Dendritic cell treated with granulocyte-macrophage colony-stimulating factor and Interleukin-4, amounts not matched to agents 40 ng/mL and 50 ng/mL, for 4 days (primary cell): ENCODE measurements at regions not wholly inside any gene's neighbourhood (a gene's known extent, or its start where the extent isn't known, plus 50 kb on each side); places are given as distances from the start of the nearest gene placed in this dataset.

ENCODE experiments used
- H3K27ac Mint-ChIP-seq: one replicate; pipeline ENCODE4 v1.8.0; 2022; ENCODE audit warnings: mild to moderate bottlenecking, mixed read lengths
- H3K27me3 Mint-ChIP-seq: one replicate; pipeline ENCODE4 v1.8.0; 2022; ENCODE audit warnings: mild to moderate bottlenecking, mixed read lengths
- H3K36me3 Mint-ChIP-seq: one replicate; pipeline ENCODE4 v1.8.0; 2022; ENCODE audit warnings: low read depth, mixed read lengths
- H3K4me1 Mint-ChIP-seq: one replicate; pipeline ENCODE4 v1.8.0; 2022; ENCODE audit warnings: low read depth, mixed read lengths
- H3K4me3 Mint-ChIP-seq: one replicate; pipeline ENCODE4 v1.8.0; 2022; ENCODE audit warnings: mild to moderate bottlenecking, moderate library complexity, mixed read lengths
- H3K9me3 Mint-ChIP-seq: one replicate; pipeline ENCODE4 v1.8.0; 2022; ENCODE audit warnings: mixed read lengths
- intact Hi-C: fragments of 100-400 bp; cut with micrococcal nuclease; formaldehyde crosslinking; loops from one replicate; pipeline ENCODE4 v1.15.0; 2022

DNA sequence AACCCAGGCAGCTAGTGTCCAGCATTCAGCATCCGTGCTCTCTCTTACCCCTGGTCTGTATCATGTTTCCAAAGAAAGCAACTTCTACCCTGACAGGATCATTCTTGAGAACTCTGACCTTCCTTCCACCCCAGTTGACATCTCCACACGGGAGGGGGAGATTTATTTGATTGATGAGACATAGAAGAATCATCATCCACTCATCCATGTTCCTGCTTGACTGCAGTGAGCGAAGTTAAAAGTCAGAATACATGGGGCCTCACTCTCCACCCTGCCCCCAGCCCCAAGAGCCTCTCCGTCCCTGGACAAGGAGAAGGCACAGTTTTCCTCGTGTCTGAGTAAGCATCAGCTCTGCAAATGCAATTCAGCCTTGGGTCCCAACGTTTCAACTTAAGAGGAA lies 356.0 kb upstream of the TNP1 start:
- Mint-ChIP-seq H3K27me3 (peaks cover 79% of the 10 kb centered on the region), H3K4me3 (no peak overlapping the region), H3K36me3 (no peaks in the 10 kb centered on the region), H3K9me3 (no peaks in the 10 kb centered on the region), H3K27ac (no peak overlapping the region), H3K4me1 (peaks cover 39% of the 10 kb centered on the region)
- intact Hi-C loops = no loop called here

DNA sequence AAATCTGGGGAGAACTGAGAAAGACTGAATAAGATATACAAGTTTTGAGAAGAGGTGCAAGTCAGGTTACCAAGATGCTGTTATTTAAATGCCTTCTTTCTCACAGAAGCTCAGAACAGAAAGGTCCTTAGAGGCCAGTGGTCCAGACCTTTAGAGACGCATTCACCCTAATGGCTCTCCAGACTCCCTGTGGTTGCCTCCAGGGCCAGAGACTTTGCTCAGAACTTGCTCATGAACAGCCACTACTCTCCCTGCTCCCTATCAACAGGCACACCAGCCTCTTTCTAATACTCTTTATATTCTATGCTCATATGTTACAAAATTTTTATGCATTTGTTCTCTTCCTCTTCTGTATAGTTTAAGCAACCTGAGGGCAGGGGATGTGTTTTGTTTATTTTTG lies 349.0 kb upstream of the TNP1 start:
- intact Hi-C loops = no loop called here
- H3K27ac Mint-ChIP-seq = no peak overlapping the region
- no peak overlapping the region for H3K4me3 Mint-ChIP-seq
- H3K36me3 Mint-ChIP-seq = no peaks in the 10 kb centered on the region
- peaks cover 7% of the 10 kb centered on the region for H3K4me1 Mint-ChIP-seq
- peaks cover 9% of the 10 kb centered on the region for H3K9me3 Mint-ChIP-seq
- H3K27me3 Mint-ChIP-seq = peaks cover 86% of the 10 kb centered on the region

GRCh38 chr2:217207699-217208010 lies 347.8 kb upstream of the TNP1 start:
- H3K4me3 Mint-ChIP-seq = no peak overlapping the region
- H3K36me3 Mint-ChIP-seq = no peaks in the 10 kb centered on the region
- H3K27ac Mint-ChIP-seq = no peak overlapping the region
- peaks cover 7% of the 10 kb centered on the region for H3K4me1 Mint-ChIP-seq
- peaks cover 9% of the 10 kb centered on the region for H3K9me3 Mint-ChIP-seq
- peaks cover 92% of the 10 kb centered on the region for H3K27me3 Mint-ChIP-seq
- intact Hi-C loops = no loop called here

- peaks cover 90% of the 10 kb centered on the region for H3K27me3 Mint-ChIP-seq
- no peak overlapping the region for H3K27ac Mint-ChIP-seq
- peaks cover 9% of the 10 kb centered on the region for H3K9me3 Mint-ChIP-seq
- H3K4me1 Mint-ChIP-seq = peaks cover 7% of the 10 kb centered on the region
- H3K36me3 Mint-ChIP-seq = no peaks in the 10 kb centered on the region
- intact Hi-C loops = no loop called here
- H3K4me3 Mint-ChIP-seq = no peak overlapping the region
Measured at GRCh38 chr2:217206907-217207698, 347.2 kb upstream of the TNP1 start.

GRCh38 chr2:217206016-217206725 lies 346.3 kb upstream of the TNP1 start:
- no peak overlapping the region for H3K27ac Mint-ChIP-seq
- H3K9me3 Mint-ChIP-seq = peaks cover 9% of the 10 kb centered on the region
- H3K36me3 Mint-ChIP-seq = no peaks in the 10 kb centered on the region
- no peak overlapping the region for H3K4me3 Mint-ChIP-seq
- peaks cover 7% of the 10 kb centered on the region for H3K4me1 Mint-ChIP-seq
- peaks cover 88% of the 10 kb centered on the region for H3K27me3 Mint-ChIP-seq
- intact Hi-C loops = no loop called here

DNA sequence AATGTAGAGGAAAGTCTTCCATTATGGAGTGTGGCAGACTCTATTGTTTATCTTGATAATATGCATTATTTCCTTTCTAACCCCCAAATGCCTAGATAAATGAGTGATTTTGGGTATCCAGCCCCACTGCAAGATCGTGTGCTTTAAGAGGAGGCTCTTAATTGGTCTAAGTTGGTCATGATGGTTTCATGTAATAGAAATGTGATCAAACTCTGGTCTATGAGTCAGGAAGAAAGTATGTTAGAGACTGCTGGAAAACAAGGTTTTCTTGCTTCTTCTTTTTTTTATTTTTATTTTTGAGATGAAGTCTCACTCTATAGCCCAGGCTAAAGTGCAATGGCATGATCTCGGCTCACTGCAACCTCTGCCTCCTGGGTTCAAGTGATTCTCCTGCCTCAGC lies 344.5 kb upstream of the TNP1 start:
- Mint-ChIP-seq H3K4me3 (no peak overlapping the region), H3K4me1 (peaks cover 7% of the 10 kb centered on the region), H3K9me3 (peaks cover 9% of the 10 kb centered on the region), H3K36me3 (no peaks in the 10 kb centered on the region), H3K27me3 (peaks cover 87% of the 10 kb centered on the region), H3K27ac (no peak overlapping the region)
- intact Hi-C loops = no loop called here

DNA sequence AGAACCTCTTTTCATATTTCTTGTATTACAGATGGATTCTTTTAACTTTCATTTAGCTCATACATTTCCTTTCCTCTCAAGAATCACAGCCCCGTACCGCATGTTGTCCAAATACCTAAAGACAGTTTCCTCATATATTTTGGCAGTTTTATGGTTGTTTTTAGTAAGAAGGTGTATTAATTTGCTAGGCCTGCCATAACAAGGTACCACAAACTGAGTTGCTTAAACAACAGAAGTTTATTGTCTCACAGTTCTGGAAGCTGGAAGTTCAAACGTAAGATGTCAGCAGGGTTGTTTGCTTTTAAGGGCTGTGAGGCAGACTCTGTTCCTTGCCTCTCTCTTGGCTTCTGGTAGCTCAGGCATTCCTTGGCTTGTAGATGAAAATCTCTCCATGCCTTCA lies 343.2 kb upstream of the TNP1 start:
- Mint-ChIP-seq H3K4me1 (peaks cover 7% of the 10 kb centered on the region), H3K36me3 (no peaks in the 10 kb centered on the region), H3K27ac (no peak overlapping the region), H3K4me3 (no peak overlapping the region), H3K9me3 (peaks cover 9% of the 10 kb centered on the region), H3K27me3 (peaks cover 87% of the 10 kb centered on the region)
- intact Hi-C loops = no loop called here

- intact Hi-C loops = loop anchor here (5.0 kb wide), 1 partner anchor 38 kb away; no protein-coding TSS in a partner anchor
- Mint-ChIP-seq H3K36me3 (no peaks in the 10 kb centered on the region), H3K4me1 (no peaks in the 10 kb centered on the region)
Measured at GRCh38 chr2:217199255-217199630, 339.4 kb upstream of the TNP1 start.

DNA sequence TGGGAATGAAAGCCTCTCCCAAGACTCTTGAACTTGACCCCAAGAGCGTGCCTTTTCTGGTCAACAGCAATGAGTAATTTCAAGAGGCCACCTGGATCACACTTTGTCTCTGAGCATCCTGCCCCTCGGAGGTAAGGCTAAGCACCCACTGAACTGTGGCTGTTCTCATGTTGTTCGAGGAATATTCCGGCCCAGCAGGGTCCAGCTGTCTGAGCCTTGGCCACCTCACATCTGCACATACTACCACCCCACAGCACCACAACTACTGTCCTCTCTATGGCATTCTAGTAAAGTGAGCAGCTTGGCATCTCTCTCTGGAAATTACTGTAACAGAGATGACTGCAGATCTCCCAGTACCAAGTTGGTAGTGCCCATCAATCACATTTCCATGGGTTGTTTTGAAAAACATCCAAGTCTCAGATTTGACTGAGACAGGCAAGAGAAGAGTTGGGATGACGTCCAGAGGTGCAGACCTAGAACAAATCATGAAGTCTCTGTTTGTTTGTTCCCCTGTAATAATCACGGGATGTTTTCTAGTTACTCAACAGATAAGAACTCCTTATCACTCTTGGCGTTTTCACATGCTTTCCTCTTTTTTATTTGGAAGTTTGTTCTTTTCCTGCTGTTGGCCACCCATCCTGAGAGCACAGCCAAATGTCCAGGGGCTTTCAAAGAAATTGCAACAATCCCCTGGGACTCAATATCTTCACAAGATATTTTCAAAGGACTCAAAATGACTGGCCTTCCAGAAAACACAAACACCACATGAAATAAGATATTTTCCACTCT lies 336.0 kb upstream of the TNP1 start:
- intact Hi-C loops = loop anchor here (5.0 kb wide), 1 partner anchor 41 kb away; no protein-coding TSS in a partner anchor
- no peaks in the 10 kb centered on the region for H3K36me3 Mint-ChIP-seq
- peaks cover 14% of the 10 kb centered on the region for H3K9me3 Mint-ChIP-seq
- no peak overlapping the region for H3K27ac Mint-ChIP-seq
- H3K27me3 Mint-ChIP-seq = peaks cover 91% of the 10 kb centered on the region
- H3K4me3 Mint-ChIP-seq = no peak overlapping the region
- no peaks in the 10 kb centered on the region for H3K4me1 Mint-ChIP-seq

More at GRCh38 chr2:217199255-217199630, 339.4 kb upstream of the TNP1 start:
- H3K27me3 Mint-ChIP-seq = peaks cover 83% of the 10 kb centered on the region
- H3K27ac Mint-ChIP-seq = no peak overlapping the region
- peaks cover 14% of the 10 kb centered on the region for H3K9me3 Mint-ChIP-seq
- no peak overlapping the region for H3K4me3 Mint-ChIP-seq

DNA sequence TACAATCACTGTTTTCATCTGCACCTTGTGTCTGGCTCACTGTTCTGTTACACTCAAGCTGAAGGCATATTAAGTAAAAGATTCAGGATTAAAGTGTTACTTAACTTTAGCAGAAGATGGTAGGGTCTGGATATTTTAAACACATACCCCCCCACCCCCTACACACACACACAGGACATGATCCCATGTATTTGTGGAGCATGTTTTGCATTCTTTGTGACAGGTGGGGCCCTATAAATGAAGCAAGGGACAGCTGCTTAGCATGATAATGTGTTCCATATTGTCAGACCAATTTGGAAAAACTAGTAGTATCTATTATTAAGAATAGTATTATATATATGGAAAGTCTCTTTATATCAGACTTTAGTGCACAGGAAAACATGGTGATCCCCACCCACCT lies 335.2 kb upstream of the TNP1 start:
- peaks cover 89% of the 10 kb centered on the region for H3K27me3 Mint-ChIP-seq
- no peak overlapping the region for H3K4me3 Mint-ChIP-seq
- H3K4me1 Mint-ChIP-seq = no peaks in the 10 kb centered on the region
- H3K36me3 Mint-ChIP-seq = no peaks in the 10 kb centered on the region
- intact Hi-C loops = loop anchor here (5.0 kb wide), 1 partner anchor 42 kb away; no protein-coding TSS in a partner anchor
- H3K9me3 Mint-ChIP-seq = peaks cover 14% of the 10 kb centered on the region
- H3K27ac Mint-ChIP-seq = no peak overlapping the region

- H3K9me3 Mint-ChIP-seq = peaks cover 14% of the 10 kb centered on the region
- H3K4me1 Mint-ChIP-seq = no peaks in the 10 kb centered on the region
- intact Hi-C loops = no loop called here
- no peak overlapping the region for H3K27ac Mint-ChIP-seq
- H3K27me3 Mint-ChIP-seq = peaks cover 89% of the 10 kb centered on the region
- H3K36me3 Mint-ChIP-seq = no peaks in the 10 kb centered on the region
- no peak overlapping the region for H3K4me3 Mint-ChIP-seq
Measured at GRCh38 chr2:217193431-217194340, 333.8 kb upstream of the TNP1 start.

- no peak overlapping the region for H3K27ac Mint-ChIP-seq
- no peak overlapping the region for H3K4me3 Mint-ChIP-seq
- H3K4me1 Mint-ChIP-seq = no peaks in the 10 kb centered on the region
- peaks cover 89% of the 10 kb centered on the region for H3K27me3 Mint-ChIP-seq
- no peaks in the 10 kb centered on the region for H3K36me3 Mint-ChIP-seq
- intact Hi-C loops = no loop called here
- peaks cover 14% of the 10 kb centered on the region for H3K9me3 Mint-ChIP-seq
Measured at GRCh38 chr2:217192366-217192765, 332.5 kb upstream of the TNP1 start.

- Mint-ChIP-seq H3K4me1 (no peaks in the 10 kb centered on the region), H3K36me3 (no peaks in the 10 kb centered on the region)
- intact Hi-C loops = no loop called here
Measured at GRCh38 chr2:217189747-217190146, 329.9 kb upstream of the TNP1 start.

More at GRCh38 chr2:217189747-217190146, 329.9 kb upstream of the TNP1 start:
- no peaks in the 10 kb centered on the region for H3K9me3 Mint-ChIP-seq
- no peak overlapping the region for H3K4me3 Mint-ChIP-seq
- peaks cover 86% of the 10 kb centered on the region for H3K27me3 Mint-ChIP-seq
- no peak overlapping the region for H3K27ac Mint-ChIP-seq
